ENCODE measurements at regions not wholly inside any gene's neighbourhood (a gene's known extent, or its start where the extent isn't known, plus 50 kb on each side); places are given as distances from the start of the nearest gene placed in this dataset.
A peak's percentile ranks its signal among the peaks of the same experiment; 100 is the strongest.

DNA sequence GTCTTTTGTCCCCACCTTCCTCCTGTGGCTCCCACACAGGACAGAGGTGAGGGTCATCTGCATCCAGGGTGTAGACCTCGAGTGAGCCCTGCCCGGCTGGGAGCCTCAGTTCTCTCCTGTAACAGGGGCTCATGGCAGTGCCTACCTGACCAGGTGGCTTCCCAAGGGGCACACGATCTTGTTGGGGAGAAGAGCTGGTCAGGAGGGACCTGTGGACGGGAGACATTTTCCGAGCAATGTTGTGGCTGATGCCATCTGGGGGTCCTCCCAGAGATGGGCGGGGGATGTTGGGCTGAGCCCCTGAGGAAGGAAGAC lies 51.9 kb downstream of the CEBPB start:
- TF ChIP-seq CTCF (IDR thresholded peaks at IDR 0.05): no peak
- TF ChIP-seq POLR2AphosphoS5 (IDR thresholded peaks at IDR 0.05): no peak
- TF ChIP-seq EP300 (IDR thresholded peaks at IDR 0.05): no peak
- TF ChIP-seq POLR2A (IDR thresholded peaks at IDR 0.05; ENCODE audit: low read depth): no peak
- Histone ChIP-seq H3K9me3 (no peaks in the 10 kb centered on the region), H3K27ac (replicated peaks in 1 of 4) (peak overlapping the region in 1 of 4 donors; percentile 30), H3K27me3 (peaks cover 0 to 8% (median 0%) of the 10 kb centered on the region in 4 donors), H3K4me3 (no peak overlapping the region), H3K4me1 (no peaks in the 10 kb centered on the region), H3K36me3 (no peaks in the 10 kb centered on the region)
- DNase-seq (ENCODE audit: extremely low spot score): no peak
- intact Hi-C loops (cut with DNase I): no loop called here
- WGBS: 89% methylated on average over 5 of the region's 6 CpGs

DNA sequence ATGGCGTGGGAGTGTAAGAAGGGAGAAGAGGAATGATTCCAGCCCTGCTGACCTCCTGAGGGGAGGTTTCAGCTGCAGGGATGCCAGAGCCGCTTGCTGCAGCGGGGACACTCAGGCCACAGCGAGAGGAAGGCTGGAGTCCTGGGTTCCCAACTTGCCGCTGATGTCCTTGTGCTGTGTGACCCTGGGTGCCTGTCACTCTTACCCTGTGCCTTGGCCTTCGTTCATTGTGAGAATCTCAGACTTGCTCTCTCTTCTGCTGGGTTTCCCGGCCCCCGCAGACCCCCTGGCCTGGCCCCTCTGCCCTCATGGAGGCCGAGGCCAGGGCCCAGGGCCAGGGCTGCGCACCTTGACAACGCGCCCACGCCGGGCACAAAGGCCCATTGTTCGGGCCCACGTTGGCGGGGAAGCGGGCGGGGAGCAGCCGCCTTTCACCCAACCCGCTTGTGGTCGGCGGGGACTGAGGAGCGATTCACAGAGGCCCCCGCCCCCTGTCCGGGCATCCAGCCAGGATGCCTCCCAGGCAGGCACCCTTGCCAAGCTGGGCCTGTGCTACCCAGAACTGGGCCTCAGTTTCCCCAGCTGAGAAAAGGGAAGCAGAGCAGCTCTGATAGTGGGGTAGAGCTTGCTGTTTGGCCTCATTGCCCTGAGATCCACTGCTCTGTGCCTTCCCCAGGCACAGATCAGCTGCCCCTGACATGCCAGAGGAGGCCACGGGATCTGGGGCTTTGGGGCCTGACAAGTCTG lies 52.4 kb downstream of the CEBPB start:
- Histone ChIP-seq H3K9me3 (no peaks in the 10 kb centered on the region), H3K4me3 (no peak overlapping the region), H3K4me1 (no peaks in the 10 kb centered on the region), H3K27me3 (peaks cover 0 to 8% (median 0%) of the 10 kb centered on the region in 4 donors), H3K27ac (replicated peaks in 1 of 4) (peak overlapping the region in 1 of 4 donors; percentile 30), H3K36me3 (no peaks in the 10 kb centered on the region)
- intact Hi-C loops (cut with DNase I): no loop called here
- no peak for DNase-seq (ENCODE audit: extremely low spot score)
- 87% methylated on average over 8 of the region's 27 CpGs for WGBS
- TF ChIP-seq POLR2A (IDR thresholded peaks at IDR 0.05; ENCODE audit: low read depth): no peak
- TF ChIP-seq CTCF (IDR thresholded peaks at IDR 0.05): no peak
- TF ChIP-seq EP300 (IDR thresholded peaks at IDR 0.05): no peak
- no peak for TF ChIP-seq POLR2AphosphoS5 (IDR thresholded peaks at IDR 0.05)

DNA sequence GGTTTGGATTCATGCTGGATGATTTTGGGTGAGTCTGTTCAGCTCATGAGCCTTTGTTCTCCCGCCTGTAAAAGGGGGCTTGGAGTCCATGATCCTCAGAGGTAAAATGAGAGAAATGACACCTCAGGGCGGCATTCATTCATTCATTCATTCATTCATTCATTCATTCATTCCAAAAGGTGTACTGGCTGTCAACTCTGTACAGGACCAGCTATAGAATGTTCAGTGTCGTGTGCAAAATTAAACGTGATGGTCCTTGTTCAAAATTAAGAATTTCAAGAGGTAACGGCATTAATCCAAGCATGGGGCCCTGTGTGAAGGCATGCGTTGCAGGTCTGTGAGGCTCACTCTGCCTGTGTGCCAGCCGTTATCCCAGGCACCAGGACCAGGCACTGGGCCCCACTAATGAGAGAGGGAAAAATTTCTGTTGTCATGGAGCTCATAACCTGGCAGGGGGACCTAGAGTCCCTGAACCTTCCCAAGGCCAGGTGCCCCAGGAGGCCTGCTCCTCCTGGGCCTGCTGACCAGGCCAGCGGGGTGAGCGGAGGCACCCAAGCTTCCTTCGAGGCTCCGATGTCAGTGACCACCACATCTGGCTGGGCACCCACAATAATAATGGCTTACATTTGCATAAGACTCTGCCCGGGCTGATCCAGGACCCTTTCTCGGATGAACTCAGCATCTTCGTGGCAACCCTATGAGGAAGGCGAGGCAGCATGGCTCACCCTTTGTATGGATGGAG lies 53.2 kb downstream of the CEBPB start:
- WGBS: 89% methylated on average over 15 of the region's 15 CpGs
- no peak for TF ChIP-seq POLR2A (IDR thresholded peaks at IDR 0.05; ENCODE audit: low read depth)
- TF ChIP-seq EP300 (IDR thresholded peaks at IDR 0.05): no peak
- TF ChIP-seq POLR2AphosphoS5 (IDR thresholded peaks at IDR 0.05): no peak
- no peak for TF ChIP-seq CTCF (IDR thresholded peaks at IDR 0.05)
- intact Hi-C loops (cut with DNase I): no loop called here
- no peaks in the 10 kb centered on the region for H3K36me3 ChIP-seq
- no peak overlapping the region for H3K4me3 ChIP-seq
- H3K4me1 ChIP-seq: no peaks in the 10 kb centered on the region
- peaks cover 0 to 8% (median 0%) of the 10 kb centered on the region in 4 donors for H3K27me3 ChIP-seq
- no peak for DNase-seq (ENCODE audit: extremely low spot score)
- H3K27ac ChIP-seq (replicated peaks in 1 of 4): no peak overlapping the region
- no peaks in the 10 kb centered on the region for H3K9me3 ChIP-seq

GRCh38 chr20:50244352-50245149 lies 53.9 kb downstream of the CEBPB start:
- Histone ChIP-seq H3K4me3 (no peak overlapping the region), H3K27ac (replicated peaks in 1 of 4) (no peak overlapping the region), H3K27me3 (peaks cover 0 to 8% (median 0%) of the 10 kb centered on the region in 4 donors), H3K36me3 (no peaks in the 10 kb centered on the region), H3K9me3 (no peaks in the 10 kb centered on the region), H3K4me1 (no peaks in the 10 kb centered on the region)
- 85% methylated on average over 4 of the region's 9 CpGs for WGBS
- intact Hi-C loops (cut with DNase I): no loop called here
- DNase-seq (ENCODE audit: extremely low spot score): no peak
- TF ChIP-seq POLR2AphosphoS5 (IDR thresholded peaks at IDR 0.05): no peak
- no peak for TF ChIP-seq EP300 (IDR thresholded peaks at IDR 0.05)
- no peak for TF ChIP-seq CTCF (IDR thresholded peaks at IDR 0.05)
- no peak for TF ChIP-seq POLR2A (IDR thresholded peaks at IDR 0.05; ENCODE audit: low read depth)

Data from esophagus muscularis mucosa (tissue), 4 donors.